Adrenal gland (tissue), 5 donors: ENCODE measurements at regions not wholly inside any gene's neighbourhood (a gene's known extent, or its start where the extent isn't known, plus 50 kb on each side); places are given as distances from the start of the nearest gene placed in this dataset.

ENCODE experiments used
- CTCF ChIP-seq, 6 experiments: fragments of 450-650 bp in 4 of 6; fragments of 200-600 bp in 2 of 6; sonication (generic) in 1 of 6; IDR thresholded peaks; 1 replicate in 5 of 6; 2 replicates in 1 of 6; pipeline versions ENCODE4 v1.5.1 to v1.8.0; 2016 to 2021; ENCODE audit warnings: antibody characterized with exemption in 6 of 6, mild to moderate bottlenecking in 2 of 6, moderate library complexity in 1 of 6
- POLR2A ChIP-seq, 2 donors: fragments of 450-650 bp; IDR thresholded peaks; one replicate each; pipeline ENCODE4 v1.6.1; 2017; ENCODE audit warnings: antibody characterized with exemption in 2 of 2, mild to moderate bottlenecking in 2 of 2, moderate library complexity in 1 of 2
- donor health status: DM: no; HTN: no; CAD: no.

GRCh38 chr9:13627071-13627470 lies 347.6 kb upstream of the MPDZ start:
- TF ChIP-seq CTCF (IDR thresholded peaks at IDR 0.05), result no peak
- no peak for TF ChIP-seq POLR2A (IDR thresholded peaks at IDR 0.05)
